ENCODE measurements at regions not wholly inside any gene's neighbourhood (a gene's known extent, or its start where the extent isn't known, plus 50 kb on each side); places are given as distances from the start of the nearest gene placed in this dataset.

DNA sequence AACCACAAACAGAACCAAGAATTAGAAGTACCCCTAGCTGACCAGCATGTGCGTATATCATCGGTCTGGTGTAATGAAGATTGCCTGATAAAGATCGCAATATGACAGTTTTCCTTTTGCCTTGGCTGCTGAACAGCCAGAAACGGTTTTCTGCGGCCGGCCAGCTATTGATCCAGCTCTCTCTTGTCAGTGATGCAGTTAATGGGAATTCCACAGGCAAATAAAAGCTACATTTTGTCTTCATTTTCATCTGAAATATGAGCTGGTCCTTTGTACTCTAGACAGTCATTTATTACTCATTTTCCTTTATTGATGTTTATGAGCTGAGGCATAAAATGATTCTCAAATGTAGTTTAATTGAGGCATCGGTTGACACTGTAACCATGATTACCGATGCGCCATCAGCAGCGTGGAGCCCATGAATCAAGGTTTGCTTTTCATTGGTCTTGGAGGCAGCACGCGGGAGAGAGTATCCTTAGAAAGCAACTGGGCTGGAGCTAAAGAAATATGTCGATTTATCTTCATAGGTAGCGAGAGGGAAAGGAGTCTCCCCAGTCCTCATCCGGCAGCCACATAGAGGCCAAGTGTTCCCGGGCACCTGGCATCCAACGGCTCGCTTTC is 535.2 kb downstream of the GALR1 start:
- TF ChIP-seq L3MBTL2 (conservative IDR thresholded peaks at IDR 0.05) (no peak), SP1 (IDR thresholded peaks at IDR 0.05) (no peak), NFRKB (IDR thresholded peaks at IDR 0.05) (no peak), FOXM1 (IDR thresholded peaks at IDR 0.05; ENCODE audit: borderline replicate concordance) (no peak), ARNT (IDR thresholded peaks at IDR 0.05) (no peak), BHLHE40 (IDR thresholded peaks at IDR 0.05; ENCODE audit: borderline replicate concordance) (no peak), FOXA1 (IDR thresholded peaks at IDR 0.05) (no peak), FOXK2 (IDR thresholded peaks at IDR 0.05) (no peak), SUZ12 (IDR thresholded peaks at IDR 0.05) (no peak), ELF4 (IDR thresholded peaks at IDR 0.05) (no peak), TARDBP (IDR thresholded peaks at IDR 0.05) (no peak), LEF1 (IDR thresholded peaks at IDR 0.05; ENCODE audit: borderline replicate concordance) (no peak), CTBP1 (IDR thresholded peaks at IDR 0.05; ENCODE audit: borderline replicate concordance) (no peak)
